WI38 (cell line): ENCODE measurements at regions not wholly inside any gene's neighbourhood (a gene's known extent, or its start where the extent isn't known, plus 50 kb on each side); places are given as distances from the start of the nearest gene placed in this dataset.

Source experiments
- H3K4me3 ChIP-seq: 2 replicates; pipeline ENCODE4 v1.5.1; 2011; ENCODE audit warnings: low read depth, mild to moderate bottlenecking, control low read depth, low read length
- CTCF ChIP-seq: IDR thresholded peaks from 2 replicates; pipeline ENCODE4 v1.5.1; 2012; ENCODE audit warnings: low read depth, mild to moderate bottlenecking, control low read depth, low read length

- no peak for TF ChIP-seq CTCF
- no peak overlapping the region for H3K4me3 ChIP-seq
Measured at GRCh38 chr9:21597284-21597683, 115.2 kb upstream of the IFNE start.

- no peak overlapping the region for H3K4me3 ChIP-seq
- no peak for TF ChIP-seq CTCF
Measured at GRCh38 chr9:21598749-21599148, 116.6 kb upstream of the IFNE start.

GRCh38 chr9:21605489-21605931, 123.4 kb upstream of the IFNE start:
- no peak for TF ChIP-seq CTCF
- 0 out of 2 replicates have a peak overlapping the region, but pooled peaks have one; percentile 9 for H3K4me3 ChIP-seq

- no peak overlapping the region for H3K4me3 ChIP-seq
- TF ChIP-seq CTCF, result no peak
Measured at GRCh38 chr9:21607576-21607975, 125.5 kb upstream of the IFNE start.

GRCh38 chr9:21608200-21608599, 126.1 kb upstream of the IFNE start:
- TF ChIP-seq CTCF, result no peak

GRCh38 chr9:21609506-21609905, 127.4 kb upstream of the IFNE start:
- TF ChIP-seq CTCF, result no peak

More at GRCh38 chr9:21608200-21608599, 126.1 kb upstream of the IFNE start:
- no peak overlapping the region for H3K4me3 ChIP-seq

GRCh38 chr9:21611891-21612290, 129.8 kb upstream of the IFNE start:
- H3K4me3 ChIP-seq, result no peak overlapping the region
- no peak for TF ChIP-seq CTCF

More at GRCh38 chr9:21609506-21609905, 127.4 kb upstream of the IFNE start:
- H3K4me3 ChIP-seq, result no peak overlapping the region
